Nephron (organoid): ENCODE measurements at regions not wholly inside any gene's neighbourhood (a gene's known extent, or its start where the extent isn't known, plus 50 kb on each side); places are given as distances from the start of the nearest gene placed in this dataset.

Experiments used
- H3K27ac Mint-ChIP-seq, 3 experiments: 2 replicates each; pipeline ENCODE4 v1.8.0; 2020; ENCODE audit warnings: mixed read lengths in 3 of 3, mild to moderate bottlenecking in 2 of 3, moderate library complexity in 1 of 3
- H3K27me3 Mint-ChIP-seq: 2 replicates; pipeline ENCODE4 v1.8.0; 2021; ENCODE audit warnings: low read depth, mild to moderate bottlenecking, moderate library complexity, mixed read lengths
- H3K36me3 Mint-ChIP-seq: 2 replicates; pipeline ENCODE4 v1.8.0; 2020; ENCODE audit warnings: low read depth, mixed read lengths
- H3K4me1 Mint-ChIP-seq: 2 replicates; pipeline ENCODE4 v1.8.0; 2020; ENCODE audit warnings: mixed read lengths
- H3K4me3 Mint-ChIP-seq, 3 experiments: 2 replicates each; pipeline ENCODE4 v1.8.0; 2020; ENCODE audit warnings: mild to moderate bottlenecking in 3 of 3, mixed read lengths in 3 of 3, moderate library complexity in 2 of 3
- H3K9me3 Mint-ChIP-seq: 2 replicates; pipeline ENCODE4 v1.8.0; 2020; ENCODE audit warnings: mixed read lengths
- TF ChIP-seq, protein P1 (sequence below), 3 experiments: fragments of 200-600 bp; sonication (generic); IDR thresholded peaks; one replicate each; pipeline ENCODE4 v1.5.0; 2021; ENCODE audit warnings: antibody characterized with exemption in 3 of 3; ENCODE audit not compliant: unreplicated experiment in 3 of 3

DNA sequence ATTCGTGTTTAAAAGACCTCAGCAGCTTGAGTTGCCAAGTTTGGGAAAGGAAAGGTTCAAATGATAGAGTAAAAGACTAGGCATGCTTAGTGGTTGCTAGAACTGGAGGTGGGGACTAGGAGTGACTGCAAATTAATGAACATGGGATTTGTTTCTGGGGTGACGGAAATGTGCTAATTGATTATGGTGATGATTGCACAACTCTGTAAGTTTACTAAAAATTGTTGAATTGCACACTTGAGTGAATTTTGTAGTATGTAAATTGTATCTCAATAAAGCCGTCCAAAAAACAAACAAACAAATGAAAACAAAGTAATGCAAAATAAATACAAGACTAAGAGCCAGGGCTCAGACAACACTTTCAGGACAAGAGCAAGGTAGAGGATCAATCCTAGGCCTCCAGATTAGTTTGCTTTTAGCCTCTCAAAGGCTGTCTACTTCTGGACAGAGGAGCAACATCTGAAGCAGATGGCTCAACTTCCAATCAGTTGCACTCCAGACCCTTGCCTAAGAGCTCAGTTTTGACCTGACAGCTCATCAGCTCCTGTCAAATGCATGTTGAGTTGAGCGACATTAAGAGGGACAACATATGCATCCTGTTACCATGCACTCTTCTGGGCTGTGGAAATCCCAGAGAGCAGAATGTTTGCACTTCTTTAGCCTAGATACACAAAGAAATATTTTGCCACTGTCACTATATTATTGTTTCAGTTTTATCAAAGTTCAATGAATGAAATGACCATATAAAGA is 111.2 kb upstream of the ASIC2 start:
- Mint-ChIP-seq H3K4me3 (no peak overlapping the region), H3K36me3 (no peaks in the 10 kb centered on the region), H3K4me1 (no peaks in the 10 kb centered on the region), H3K27ac (no peak overlapping the region), H3K27me3 (peaks cover 9% of the 10 kb centered on the region), H3K9me3 (no peaks in the 10 kb centered on the region)
- TF ChIP-seq, protein P1, sequence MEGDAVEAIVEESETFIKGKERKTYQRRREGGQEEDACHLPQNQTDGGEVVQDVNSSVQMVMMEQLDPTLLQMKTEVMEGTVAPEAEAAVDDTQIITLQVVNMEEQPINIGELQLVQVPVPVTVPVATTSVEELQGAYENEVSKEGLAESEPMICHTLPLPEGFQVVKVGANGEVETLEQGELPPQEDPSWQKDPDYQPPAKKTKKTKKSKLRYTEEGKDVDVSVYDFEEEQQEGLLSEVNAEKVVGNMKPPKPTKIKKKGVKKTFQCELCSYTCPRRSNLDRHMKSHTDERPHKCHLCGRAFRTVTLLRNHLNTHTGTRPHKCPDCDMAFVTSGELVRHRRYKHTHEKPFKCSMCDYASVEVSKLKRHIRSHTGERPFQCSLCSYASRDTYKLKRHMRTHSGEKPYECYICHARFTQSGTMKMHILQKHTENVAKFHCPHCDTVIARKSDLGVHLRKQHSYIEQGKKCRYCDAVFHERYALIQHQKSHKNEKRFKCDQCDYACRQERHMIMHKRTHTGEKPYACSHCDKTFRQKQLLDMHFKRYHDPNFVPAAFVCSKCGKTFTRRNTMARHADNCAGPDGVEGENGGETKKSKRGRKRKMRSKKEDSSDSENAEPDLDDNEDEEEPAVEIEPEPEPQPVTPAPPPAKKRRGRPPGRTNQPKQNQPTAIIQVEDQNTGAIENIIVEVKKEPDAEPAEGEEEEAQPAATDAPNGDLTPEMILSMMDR (IDR thresholded peaks at IDR 0.05; ENCODE audit: unreplicated experiment in 3 of 3): no peak

DNA sequence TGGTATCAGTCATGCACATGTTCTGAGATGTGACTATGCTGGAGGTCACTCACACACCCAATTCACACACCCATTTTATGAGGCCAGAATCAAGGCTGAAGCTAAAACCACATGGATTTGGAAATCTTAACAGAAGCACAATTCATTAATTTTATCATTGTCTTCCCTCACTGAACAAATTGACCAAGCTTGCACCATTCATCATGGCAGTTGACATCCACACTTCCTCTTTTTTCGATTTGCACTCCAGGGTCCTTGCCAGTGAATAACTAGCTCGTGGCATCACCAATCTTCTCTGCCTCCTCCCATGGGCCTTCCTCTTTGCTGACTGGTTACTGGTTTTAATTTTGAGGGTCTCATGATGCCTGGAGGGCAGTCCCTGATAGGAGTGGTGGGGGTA is 123.0 kb upstream of the ASIC2 start:
- TF ChIP-seq, protein P1 (IDR thresholded peaks at IDR 0.05; ENCODE audit: unreplicated experiment in 3 of 3): no peak
- Mint-ChIP-seq H3K27ac (no peak overlapping the region), H3K4me3 (no peak overlapping the region), H3K4me1 (no peaks in the 10 kb centered on the region), H3K27me3 (peaks cover 13% of the 10 kb centered on the region), H3K36me3 (no peaks in the 10 kb centered on the region), H3K9me3 (no peaks in the 10 kb centered on the region)

DNA sequence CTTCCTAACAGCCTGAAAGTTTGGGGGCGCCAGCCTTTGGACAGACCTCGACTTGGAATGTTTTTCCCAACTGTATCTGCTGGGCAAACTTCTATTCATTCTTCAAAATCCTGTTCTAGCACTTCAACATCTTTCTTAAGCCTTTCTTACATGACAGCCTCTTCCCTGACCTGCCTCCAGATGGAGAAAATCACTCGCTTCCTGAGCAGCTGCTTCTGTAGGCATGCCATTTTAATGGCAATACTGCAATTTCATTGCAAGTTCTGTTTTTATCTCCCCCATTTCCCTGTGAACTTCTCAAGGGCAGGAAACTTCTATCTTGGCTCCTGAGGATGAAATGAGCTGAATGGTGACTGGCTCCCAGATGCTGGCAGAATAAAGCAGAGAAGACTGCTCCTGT is 128.8 kb upstream of the ASIC2 start:
- H3K9me3 Mint-ChIP-seq: peaks cover 5% of the 10 kb centered on the region
- peaks cover 28% of the 10 kb centered on the region for H3K4me1 Mint-ChIP-seq

DNA sequence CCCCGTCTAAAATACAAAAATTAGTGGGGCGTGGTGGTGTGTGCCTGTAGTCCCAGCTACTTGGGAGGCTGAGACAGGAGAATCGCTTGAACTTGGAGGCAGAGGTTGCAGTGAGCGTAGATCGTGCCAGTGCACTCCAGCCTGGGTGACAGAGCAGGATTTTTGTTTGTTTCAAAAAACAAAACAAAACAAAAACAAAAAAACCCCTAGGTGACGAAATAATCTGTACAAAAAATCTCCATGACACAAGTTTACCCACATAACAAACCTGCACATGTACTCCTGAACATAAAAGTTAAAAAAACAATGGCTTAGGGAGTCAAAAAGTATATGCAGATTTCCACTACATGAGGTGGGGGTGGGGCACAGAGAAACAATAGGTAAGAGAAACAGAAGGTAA is 140.5 kb upstream of the ASIC2 start:
- no peaks in the 10 kb centered on the region for H3K27me3 Mint-ChIP-seq
- H3K4me1 Mint-ChIP-seq: no peaks in the 10 kb centered on the region
- H3K36me3 Mint-ChIP-seq: no peaks in the 10 kb centered on the region
- H3K27ac Mint-ChIP-seq: no peak overlapping the region
- TF ChIP-seq, protein P1 (IDR thresholded peaks at IDR 0.05; ENCODE audit: unreplicated experiment in 3 of 3): no peak
- no peak overlapping the region for H3K4me3 Mint-ChIP-seq
- H3K9me3 Mint-ChIP-seq: peaks cover 7% of the 10 kb centered on the region

More for the DNA sequence above, 128.8 kb upstream of the ASIC2 start:
- Mint-ChIP-seq H3K36me3 (no peaks in the 10 kb centered on the region), H3K4me3 (no peak overlapping the region), H3K27me3 (peaks cover 5% of the 10 kb centered on the region), H3K27ac (peak overlapping the region; percentile 46 to 81 (median 71))
- TF ChIP-seq, protein P1 (IDR thresholded peaks at IDR 0.05; ENCODE audit: unreplicated experiment in 3 of 3): no peak

DNA sequence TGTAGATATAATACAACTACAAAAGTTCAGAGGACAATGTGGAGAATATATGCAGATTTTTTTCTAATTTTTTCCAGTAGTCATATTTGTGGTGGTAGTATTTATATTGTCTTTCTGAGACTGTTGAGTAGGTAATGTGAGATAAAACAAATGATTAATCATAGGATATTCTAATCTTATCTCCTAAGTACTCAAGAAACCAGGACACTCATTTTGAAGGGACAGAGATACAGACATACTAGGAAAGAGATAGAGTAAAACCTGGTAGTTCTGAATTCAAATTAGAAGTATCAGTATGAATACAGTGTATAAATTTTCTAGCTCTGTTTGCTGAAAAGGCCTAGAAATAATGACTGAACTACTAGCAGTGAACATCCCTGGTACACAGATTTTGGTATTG is 141.7 kb upstream of the ASIC2 start:
- no peaks in the 10 kb centered on the region for H3K36me3 Mint-ChIP-seq
- H3K4me3 Mint-ChIP-seq: no peak overlapping the region
- peaks cover 2% of the 10 kb centered on the region for H3K9me3 Mint-ChIP-seq
- TF ChIP-seq, protein P1 (IDR thresholded peaks at IDR 0.05; ENCODE audit: unreplicated experiment in 3 of 3): no peak
- H3K4me1 Mint-ChIP-seq: no peaks in the 10 kb centered on the region
- H3K27ac Mint-ChIP-seq: no peak overlapping the region
- H3K27me3 Mint-ChIP-seq: no peaks in the 10 kb centered on the region

DNA sequence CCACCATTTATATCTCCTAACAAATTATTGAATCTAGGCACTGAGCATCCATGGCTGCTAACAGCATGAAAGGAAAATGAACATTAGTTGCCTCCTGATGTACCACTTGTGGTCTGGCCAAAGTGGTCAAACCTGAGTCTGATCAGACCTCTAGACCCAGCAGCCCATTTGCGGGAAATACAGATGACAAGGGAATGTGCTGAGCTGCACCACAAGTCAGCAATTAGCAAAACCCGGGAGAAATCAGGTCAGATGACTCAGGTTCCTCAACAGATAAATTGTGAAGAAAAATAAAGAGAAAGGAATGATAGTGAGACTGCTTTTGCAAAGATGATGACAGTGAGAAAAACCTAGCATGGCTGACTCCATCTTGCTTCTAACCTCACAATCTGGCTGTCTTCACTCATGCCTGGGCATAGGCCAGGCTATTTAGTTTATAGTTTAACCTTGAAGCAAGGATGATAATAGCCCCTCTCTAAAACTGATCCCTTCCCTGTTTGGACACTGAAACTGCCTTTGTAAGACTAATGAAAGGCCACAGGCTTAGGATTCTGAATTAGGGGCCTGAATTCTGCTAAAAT is 142.7 kb upstream of the ASIC2 start:
- Mint-ChIP-seq H3K27ac (peak overlapping the region in 1 of 3 experiments; percentile 40), H3K9me3 (peaks cover 2% of the 10 kb centered on the region), H3K36me3 (no peaks in the 10 kb centered on the region), H3K4me1 (no peaks in the 10 kb centered on the region), H3K4me3 (no peak overlapping the region), H3K27me3 (no peaks in the 10 kb centered on the region)
- TF ChIP-seq, protein P1 (IDR thresholded peaks at IDR 0.05; ENCODE audit: unreplicated experiment in 3 of 3): no peak
